Peyer's patch (tissue), 4 donors: ENCODE measurements at regions not wholly inside any gene's neighbourhood (a gene's known extent, or its start where the extent isn't known, plus 50 kb on each side); places are given as distances from the start of the nearest gene placed in this dataset.
A peak's percentile ranks its signal among the peaks of the same experiment; 100 is the strongest.

ENCODE experiments used
- DNase-seq, 3 donors: peaks; one replicate each; pipeline ENCODE4 v3.0.0-alpha.2; 2017 to 2019
- H3K27ac ChIP-seq, 4 donors: fragments of 200-600 bp; sonication (generic); one replicate each; pipeline ENCODE4 v1.5.1; 2016 to 2019
- H3K27me3 ChIP-seq, 2 donors: fragments of 200-600 bp; sonication (generic); one replicate each; pipeline ENCODE4 v1.5.1; 2019
- H3K36me3 ChIP-seq, 3 donors: fragments of 200-600 bp; sonication (generic); one replicate each; pipeline ENCODE4 v1.5.1; 2016 to 2019
- H3K4me1 ChIP-seq, 4 donors: fragments of 200-600 bp; sonication (generic); one replicate each; pipeline ENCODE4 v1.5.1; 2016 to 2019
- H3K4me3 ChIP-seq, 4 donors: fragments of 200-600 bp; sonication (generic); 1 replicate in 3 of 4; 2 replicates in 1 of 4; pipeline ENCODE4 v1.5.1; 2016 to 2019; ENCODE audit warnings: mild to moderate bottlenecking in 1 of 4
- H3K9me3 ChIP-seq, 4 donors: fragments of 200-600 bp; sonication (generic); one replicate each; pipeline ENCODE4 v1.5.1; 2016 to 2019; ENCODE audit warnings: mild to moderate bottlenecking in 1 of 4
- CTCF ChIP-seq, 6 experiments: fragments of 450-650 bp in 4 of 6; fragments of 200-600 bp in 2 of 6; sonication (generic) in 1 of 6; IDR thresholded peaks; one replicate each; pipeline ENCODE4 v1.5.1; 2017 to 2019; ENCODE audit warnings: antibody characterized with exemption in 6 of 6, mild to moderate bottlenecking in 3 of 6, moderate library complexity in 1 of 6
- POLR2A ChIP-seq, 2 donors: fragments of 450-650 bp; IDR thresholded peaks; one replicate each; pipeline ENCODE4 v1.5.1; 2017; ENCODE audit warnings: antibody characterized with exemption in 2 of 2, mild to moderate bottlenecking in 2 of 2, moderate library complexity in 2 of 2

DNA sequence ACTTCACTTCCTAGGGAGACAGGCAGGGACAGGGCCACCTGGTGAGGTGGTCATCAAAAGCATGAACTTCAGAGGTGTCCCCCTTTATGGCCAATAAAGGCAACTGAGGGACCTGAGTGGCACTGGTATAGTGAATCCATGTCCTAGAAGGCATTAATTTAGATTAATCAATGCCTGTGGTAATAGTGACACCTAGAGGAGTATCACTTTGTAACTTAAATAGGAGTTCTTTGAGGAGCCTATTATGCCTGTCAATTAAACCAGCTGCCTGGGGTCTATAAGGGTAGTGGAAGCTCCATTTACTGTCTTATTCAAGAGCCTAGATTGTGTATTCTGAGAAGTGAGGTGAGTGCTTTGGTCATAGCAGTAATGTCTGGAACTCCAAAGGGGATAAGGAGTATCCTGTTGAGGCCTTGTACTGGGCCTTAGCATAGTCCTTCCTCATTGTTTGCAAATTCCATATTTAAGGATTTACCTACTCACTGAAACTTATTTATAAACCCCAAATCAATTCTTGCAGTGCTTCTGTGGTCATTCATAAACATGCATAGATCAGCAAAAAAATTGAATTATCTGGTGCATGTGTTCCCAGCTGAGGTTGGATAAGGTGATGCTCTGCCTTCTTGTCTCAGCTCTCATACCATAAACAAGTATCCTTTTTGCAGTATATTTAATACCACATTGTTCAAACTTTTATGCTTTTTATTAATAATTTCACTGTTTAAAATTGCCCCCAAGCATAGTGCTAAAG lies 213.8 kb upstream of the RADX start:
- Histone ChIP-seq H3K27ac (no peak overlapping the region), H3K36me3 (no peaks in the 10 kb centered on the region), H3K27me3 (no peaks in the 10 kb centered on the region), H3K9me3 (no peaks in the 10 kb centered on the region), H3K4me3 (no peak overlapping the region), H3K4me1 (no peaks in the 10 kb centered on the region)
- DNase-seq = no peak
- TF ChIP-seq POLR2A (IDR thresholded peaks at IDR 0.05) (no peak), CTCF (IDR thresholded peaks at IDR 0.05) (peak in 3 of 6 experiments; percentile 35 to 55 (median 40))

DNA sequence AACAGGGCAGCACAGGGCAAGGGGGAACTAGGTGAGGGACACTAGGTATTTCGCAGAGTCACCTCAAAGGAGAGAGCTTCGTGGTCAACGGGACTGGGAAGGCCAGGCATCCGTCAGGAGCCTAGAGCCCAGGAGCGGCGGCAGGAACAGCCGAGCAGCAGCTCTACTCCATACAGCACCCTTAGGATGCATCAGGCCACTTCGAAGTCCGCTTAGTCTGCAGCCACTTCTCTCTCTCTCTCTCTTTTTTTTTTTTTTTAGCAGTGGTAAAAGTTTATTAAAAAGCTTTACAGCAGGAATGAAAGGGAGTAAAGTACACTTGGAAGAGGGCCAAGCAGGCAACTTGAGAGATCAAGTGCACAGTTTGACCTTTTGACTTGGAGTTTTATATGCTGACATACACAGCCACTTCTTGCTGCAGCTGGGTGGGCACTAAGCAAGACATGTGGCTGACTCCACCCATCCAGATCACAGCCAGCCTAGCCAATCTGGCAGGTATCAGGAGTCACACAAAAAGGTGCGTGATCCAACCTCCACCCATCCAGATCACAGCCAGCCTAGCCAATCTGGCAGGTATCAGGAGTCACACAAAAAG lies 209.7 kb upstream of the RADX start:
- Histone ChIP-seq H3K27ac (no peak overlapping the region), H3K36me3 (no peaks in the 10 kb centered on the region), H3K27me3 (no peaks in the 10 kb centered on the region), H3K4me3 (no peak overlapping the region), H3K4me1 (no peaks in the 10 kb centered on the region), H3K9me3 (no peaks in the 10 kb centered on the region)
- TF ChIP-seq CTCF (IDR thresholded peaks at IDR 0.05) (no peak), POLR2A (IDR thresholded peaks at IDR 0.05) (no peak)
- peak in 2 of 3 donors; percentile 46 to 52 for DNase-seq

- DNase-seq = no peak
- TF ChIP-seq POLR2A (IDR thresholded peaks at IDR 0.05) (no peak), CTCF (IDR thresholded peaks at IDR 0.05) (peak in 2 of 6 experiments; percentile 10 to 21)
- no peaks in the 10 kb centered on the region for H3K4me1 ChIP-seq
- H3K9me3 ChIP-seq = no peaks in the 10 kb centered on the region
- H3K36me3 ChIP-seq = no peaks in the 10 kb centered on the region
- H3K4me3 ChIP-seq = no peak overlapping the region
- H3K27ac ChIP-seq = no peak overlapping the region
- H3K27me3 ChIP-seq = no peaks in the 10 kb centered on the region
These were observed 207.3 kb upstream of the RADX start for GRCh38 chrX:106404512-106404911.

- Histone ChIP-seq H3K27me3 (no peaks in the 10 kb centered on the region), H3K36me3 (no peaks in the 10 kb centered on the region), H3K4me3 (no peak overlapping the region), H3K4me1 (no peaks in the 10 kb centered on the region), H3K27ac (no peak overlapping the region), H3K9me3 (no peaks in the 10 kb centered on the region)
- DNase-seq = peak in 1 of 3 donors; percentile 47
- peak in 5 of 6 experiments; percentile 17 to 60 (median 46) for TF ChIP-seq CTCF (IDR thresholded peaks at IDR 0.05)
- TF ChIP-seq POLR2A (IDR thresholded peaks at IDR 0.05) = no peak
These were observed 196.4 kb upstream of the RADX start for GRCh38 chrX:106415276-106415895.

DNA sequence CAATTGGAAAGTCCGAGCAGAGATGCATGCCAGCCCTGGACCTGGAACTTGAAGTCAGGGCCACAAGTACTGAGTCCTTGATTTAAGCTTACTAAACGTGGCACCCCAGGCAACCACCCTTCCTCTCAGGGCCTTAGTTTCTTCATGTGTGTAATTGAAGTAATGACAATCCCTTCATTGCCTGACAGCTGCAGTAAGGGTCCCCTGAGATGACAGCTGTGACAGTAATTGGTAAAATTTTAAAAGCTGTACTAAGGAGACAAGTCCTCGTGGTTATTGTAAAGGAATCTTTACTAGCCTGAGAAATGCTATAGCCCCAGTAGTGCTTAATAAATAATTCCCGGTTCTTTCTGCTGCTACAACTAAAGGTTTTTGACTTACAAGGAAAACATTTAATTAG lies 175.1 kb upstream of the RADX start:
- Histone ChIP-seq H3K4me1 (no peaks in the 10 kb centered on the region), H3K27me3 (no peaks in the 10 kb centered on the region)

More for the DNA sequence above, 175.1 kb upstream of the RADX start:
- Histone ChIP-seq H3K4me3 (no peak overlapping the region), H3K36me3 (no peaks in the 10 kb centered on the region), H3K27ac (no peak overlapping the region), H3K9me3 (no peaks in the 10 kb centered on the region)
- DNase-seq = no peak
- TF ChIP-seq CTCF (IDR thresholded peaks at IDR 0.05) (no peak), POLR2A (IDR thresholded peaks at IDR 0.05) (no peak)
